ENCODE measurements at regions not wholly inside any gene's neighbourhood (a gene's known extent, or its start where the extent isn't known, plus 50 kb on each side); places are given as distances from the start of the nearest gene placed in this dataset.
"Not testable (repeated sequence)": the region's sequence is repeated elsewhere in the genome, so short reads cannot be mapped to it uniquely, and the experiment has no call there.

- peaks cover 0 to 14% (median 7%) of the 10 kb centered on the region in 9 donors for H3K4me1 ChIP-seq
- no peak overlapping the region for H3K4me3 ChIP-seq
- WGBS, 2 donors, result 54 to 78% methylated on average over 1 of the region's 1 CpG
- H3K27me3 ChIP-seq, result no peaks in the 10 kb centered on the region
- no peak overlapping the region for H3K27ac ChIP-seq
- no peaks in the 10 kb centered on the region for H3K9me3 ChIP-seq
- ATAC-seq (no peak), DNase-seq (no peak)
- intact Hi-C loops (cut with DNase I), result no loop called here
- TF ChIP-seq, protein P1, sequence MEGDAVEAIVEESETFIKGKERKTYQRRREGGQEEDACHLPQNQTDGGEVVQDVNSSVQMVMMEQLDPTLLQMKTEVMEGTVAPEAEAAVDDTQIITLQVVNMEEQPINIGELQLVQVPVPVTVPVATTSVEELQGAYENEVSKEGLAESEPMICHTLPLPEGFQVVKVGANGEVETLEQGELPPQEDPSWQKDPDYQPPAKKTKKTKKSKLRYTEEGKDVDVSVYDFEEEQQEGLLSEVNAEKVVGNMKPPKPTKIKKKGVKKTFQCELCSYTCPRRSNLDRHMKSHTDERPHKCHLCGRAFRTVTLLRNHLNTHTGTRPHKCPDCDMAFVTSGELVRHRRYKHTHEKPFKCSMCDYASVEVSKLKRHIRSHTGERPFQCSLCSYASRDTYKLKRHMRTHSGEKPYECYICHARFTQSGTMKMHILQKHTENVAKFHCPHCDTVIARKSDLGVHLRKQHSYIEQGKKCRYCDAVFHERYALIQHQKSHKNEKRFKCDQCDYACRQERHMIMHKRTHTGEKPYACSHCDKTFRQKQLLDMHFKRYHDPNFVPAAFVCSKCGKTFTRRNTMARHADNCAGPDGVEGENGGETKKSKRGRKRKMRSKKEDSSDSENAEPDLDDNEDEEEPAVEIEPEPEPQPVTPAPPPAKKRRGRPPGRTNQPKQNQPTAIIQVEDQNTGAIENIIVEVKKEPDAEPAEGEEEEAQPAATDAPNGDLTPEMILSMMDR (IDR thresholded peaks at IDR 0.05), result no peak
- H3K36me3 ChIP-seq, result no peaks in the 10 kb centered on the region
Measured at GRCh38 chr7:82598958-82599357, 155.4 kb upstream of the CACNA2D1 start.

GRCh38 chr7:82595795-82596194 lies 152.2 kb upstream of the CACNA2D1 start:
- H3K4me3 ChIP-seq; H3K27me3 ChIP-seq; ATAC-seq; DNase-seq; intact Hi-C loops (cut with DNase I); H3K9me3 ChIP-seq; H3K27ac ChIP-seq; H3K36me3 ChIP-seq: not testable (repeated sequence)
- H3K4me1 ChIP-seq, result peaks cover 0 to 14% (median 7%) of the 10 kb centered on the region in 9 donors
- 52 to 67% methylated on average over 3 of the region's 3 CpGs for WGBS, 2 donors

DNA sequence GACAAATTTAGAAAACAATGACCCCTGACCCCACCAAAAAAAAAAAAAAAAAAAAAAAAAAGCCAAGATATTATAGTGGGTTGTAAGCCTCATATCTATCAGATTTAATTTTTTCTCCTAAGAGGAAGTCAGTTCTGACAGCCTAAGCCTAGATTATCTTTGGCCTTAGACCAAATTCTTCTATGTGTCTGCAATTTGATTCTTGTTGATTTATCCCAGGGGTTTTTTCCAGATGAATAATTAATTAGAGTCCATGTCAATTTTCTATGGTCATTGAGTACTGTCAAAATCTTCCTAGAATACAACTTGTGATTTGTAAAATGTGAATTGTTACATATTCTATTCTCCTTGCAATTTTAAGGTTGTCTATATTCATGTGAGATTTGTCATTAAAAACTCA lies 151.6 kb upstream of the CACNA2D1 start:
- no peaks in the 10 kb centered on the region for H3K36me3 ChIP-seq
- intact Hi-C loops (cut with DNase I), result no loop called here
- H3K27me3 ChIP-seq, result no peaks in the 10 kb centered on the region
- H3K4me1 ChIP-seq, result peaks cover 0 to 14% (median 7%) of the 10 kb centered on the region in 9 donors
- H3K27ac ChIP-seq, result no peak overlapping the region
- H3K9me3 ChIP-seq, result no peaks in the 10 kb centered on the region
- no peak for DNase-seq
- ATAC-seq, result no peak
- TF ChIP-seq, protein P1 (IDR thresholded peaks at IDR 0.05), result no peak
- H3K4me3 ChIP-seq, result no peak overlapping the region

DNA sequence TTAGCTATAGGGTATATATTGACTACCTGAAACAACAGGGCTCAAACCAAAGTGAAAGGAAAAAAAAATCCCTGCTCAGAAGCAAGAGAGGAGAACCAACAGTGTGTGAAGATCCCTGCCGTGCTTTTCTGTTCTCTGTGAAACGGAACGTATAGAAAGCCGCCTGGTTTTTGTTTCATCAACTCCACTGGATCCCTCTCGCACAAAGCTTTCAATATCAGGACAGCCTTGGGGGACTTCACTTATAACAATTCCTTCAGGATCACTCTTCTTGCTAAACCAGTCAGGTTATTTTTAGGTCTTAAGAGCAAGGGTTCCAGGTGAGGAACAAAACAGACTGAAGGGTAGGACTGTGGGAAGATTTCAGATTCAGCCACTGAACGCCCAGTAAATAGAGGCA lies 151.1 kb upstream of the CACNA2D1 start:
- Histone ChIP-seq H3K27me3 (no peaks in the 10 kb centered on the region), H3K9me3 (no peaks in the 10 kb centered on the region), H3K4me3 (no peak overlapping the region), H3K27ac (no peak overlapping the region), H3K4me1 (peaks cover 0 to 14% (median 7%) of the 10 kb centered on the region in 9 donors), H3K36me3 (no peaks in the 10 kb centered on the region)
- ATAC-seq (no peak), DNase-seq (no peak)
- intact Hi-C loops (cut with DNase I), result no loop called here
- WGBS, 2 donors, result 44 to 51% methylated on average over 6 of the region's 6 CpGs
- TF ChIP-seq, protein P1 (IDR thresholded peaks at IDR 0.05), result no peak

DNA sequence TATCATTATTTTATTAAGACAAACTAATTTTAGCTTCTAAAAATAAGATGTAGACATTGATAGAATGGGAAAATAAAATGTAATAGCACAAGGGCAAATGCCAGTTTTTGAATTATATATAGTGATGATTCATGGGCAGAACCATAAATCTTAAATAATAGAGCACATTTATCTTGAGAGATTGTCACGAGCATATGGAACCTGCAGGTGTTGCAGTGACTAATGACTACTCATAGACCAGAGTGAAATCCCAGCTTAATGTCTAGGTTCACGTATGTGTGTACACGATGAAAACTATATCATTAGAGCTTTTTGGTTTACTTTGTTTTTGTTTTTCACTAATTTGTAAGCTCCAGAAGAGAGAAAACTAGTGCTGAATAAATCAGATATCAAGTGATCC lies 150.2 kb upstream of the CACNA2D1 start:
- 92 to 97% methylated on average over 3 of the region's 3 CpGs for WGBS, 2 donors
- DNase-seq (no peak), ATAC-seq (no peak)
- Histone ChIP-seq H3K27ac (no peak overlapping the region), H3K36me3 (no peaks in the 10 kb centered on the region), H3K4me3 (no peak overlapping the region), H3K9me3 (no peaks in the 10 kb centered on the region), H3K4me1 (peaks cover 0 to 14% (median 7%) of the 10 kb centered on the region in 9 donors), H3K27me3 (no peaks in the 10 kb centered on the region)
- intact Hi-C loops (cut with DNase I), result no loop called here
- TF ChIP-seq, protein P1 (IDR thresholded peaks at IDR 0.05), result no peak
